Bone marrow (tissue), 2 donors: ENCODE measurements at regions not wholly inside any gene's neighbourhood (a gene's known extent, or its start where the extent isn't known, plus 50 kb on each side); places are given as distances from the start of the nearest gene placed in this dataset.

Experiments
- DNase-seq, 2 donors: peaks; one replicate each; lab custom pipeline; 2025; lab: John Stamatoyannopoulos, UW

GRCh38 chr9:78601957-78602565 is 305.1 kb downstream of the PSAT1 start:
- DNase-seq = no peak

GRCh38 chr9:78605041-78606000 is 308.4 kb downstream of the PSAT1 start:
- DNase-seq = no peak

GRCh38 chr9:78606001-78606379 is 309.1 kb downstream of the PSAT1 start:
- DNase-seq = no peak

- DNase-seq = no peak
Measured at GRCh38 chr9:78607853-78608252, 310.9 kb downstream of the PSAT1 start.

- DNase-seq = no peak
Measured at GRCh38 chr9:78609450-78609849, 312.5 kb downstream of the PSAT1 start.

GRCh38 chr9:78612091-78612490 is 315.2 kb downstream of the PSAT1 start:
- no peak for DNase-seq

GRCh38 chr9:78613006-78613405 is 316.1 kb downstream of the PSAT1 start:
- no peak for DNase-seq

GRCh38 chr9:78614892-78615291 is 318.0 kb downstream of the PSAT1 start:
- DNase-seq = no peak

GRCh38 chr9:78615372-78615771 is 318.4 kb downstream of the PSAT1 start:
- no peak for DNase-seq

GRCh38 chr9:78618735-78619134 is 321.8 kb downstream of the PSAT1 start:
- no peak for DNase-seq

GRCh38 chr9:78620303-78620702 is 323.4 kb downstream of the PSAT1 start:
- no peak for DNase-seq

- DNase-seq = no peak
Measured at GRCh38 chr9:78620764-78621163, 323.8 kb downstream of the PSAT1 start.

- DNase-seq = no peak
Measured at GRCh38 chr9:78622126-78622525, 325.2 kb downstream of the PSAT1 start.

- DNase-seq = no peak
Measured at GRCh38 chr9:78626971-78627370, 330.0 kb downstream of the PSAT1 start.

- no peak for DNase-seq
Measured at GRCh38 chr9:78630966-78631365, 334.0 kb downstream of the PSAT1 start.

- no peak for DNase-seq
Measured at GRCh38 chr9:78640728-78641127, 343.8 kb downstream of the PSAT1 start.

GRCh38 chr9:78644359-78644758 is 347.4 kb downstream of the PSAT1 start:
- no peak for DNase-seq

GRCh38 chr9:78654324-78654723 is 357.4 kb downstream of the PSAT1 start:
- no peak for DNase-seq

- DNase-seq = no peak
Measured at GRCh38 chr9:78663369-78663768, 366.4 kb downstream of the PSAT1 start.

- DNase-seq = no peak
Measured at GRCh38 chr9:78664370-78664769, 367.4 kb downstream of the PSAT1 start.

- no peak for DNase-seq
Measured at GRCh38 chr9:78666818-78667414, 370.0 kb downstream of the PSAT1 start.

- DNase-seq = no peak
Measured at GRCh38 chr9:78668148-78668832, 371.4 kb downstream of the PSAT1 start.
